ENCODE measurements at regions not wholly inside any gene's neighbourhood (a gene's known extent, or its start where the extent isn't known, plus 50 kb on each side); places are given as distances from the start of the nearest gene placed in this dataset.

GRCh38 chr18:67218556-67218955 lies 298.0 kb downstream of the DSEL start:
- TF ChIP-seq CTCF (IDR thresholded peaks at IDR 0.05; ENCODE audit: control extremely low read depth in 1 of 3, insufficient read depth in 1 of 3, low read depth in 1 of 3, low read length in 3 of 3) (no peak), ZNF274 (IDR thresholded peaks at IDR 0.05; ENCODE audit: borderline replicate concordance, extremely low read depth, low read length) (no peak), JUND (IDR thresholded peaks at IDR 0.05; ENCODE audit: low read length) (no peak), SRF (IDR thresholded peaks at IDR 0.05; ENCODE audit: low read depth, low read length) (no peak), CEBPB (IDR thresholded peaks at IDR 0.05; ENCODE audit: low read depth, low read length) (no peak), CHD2 (IDR thresholded peaks at IDR 0.05; ENCODE audit: low read length) (no peak), BCL11A (IDR thresholded peaks at IDR 0.05; ENCODE audit: low read depth in 2 of 2, low read length in 2 of 2) (no peak), POLR2A (IDR thresholded peaks at IDR 0.05; ENCODE audit: control extremely low read depth in 1 of 2, low read depth in 2 of 2, low read length in 2 of 2) (no peak), POLR2AphosphoS5 (IDR thresholded peaks at IDR 0.05; ENCODE audit: low read depth, low read length) (no peak), BACH1 (IDR thresholded peaks at IDR 0.05; ENCODE audit: low read length) (no peak), EP300 (IDR thresholded peaks at IDR 0.05; ENCODE audit: borderline replicate concordance in 1 of 2, low read depth in 2 of 2, low read length in 2 of 2) (no peak), CBX5 (IDR thresholded peaks at IDR 0.05; ENCODE audit: low read depth, low read length) (no peak)

Data from H1 (cell line).